HG03469 (cell line): ENCODE measurements at regions not wholly inside any gene's neighbourhood (a gene's known extent, or its start where the extent isn't known, plus 50 kb on each side); places are given as distances from the start of the nearest gene placed in this dataset.
A peak's percentile ranks its signal among the peaks of the same experiment; 100 is the strongest.
"Not testable (repeated sequence)": the region's sequence is repeated elsewhere in the genome, so short reads cannot be mapped to it uniquely, and the experiment has no call there.

Source experiments
- ATAC-seq: cut with Tn5 transposase; IDR thresholded peaks from one replicate; pipeline ENCODE4 v1.9.1; 2021; ENCODE audit warnings: mild to moderate bottlenecking, moderate library complexity, moderate number of reproducible peaks; ENCODE audit not compliant: unreplicated experiment

DNA sequence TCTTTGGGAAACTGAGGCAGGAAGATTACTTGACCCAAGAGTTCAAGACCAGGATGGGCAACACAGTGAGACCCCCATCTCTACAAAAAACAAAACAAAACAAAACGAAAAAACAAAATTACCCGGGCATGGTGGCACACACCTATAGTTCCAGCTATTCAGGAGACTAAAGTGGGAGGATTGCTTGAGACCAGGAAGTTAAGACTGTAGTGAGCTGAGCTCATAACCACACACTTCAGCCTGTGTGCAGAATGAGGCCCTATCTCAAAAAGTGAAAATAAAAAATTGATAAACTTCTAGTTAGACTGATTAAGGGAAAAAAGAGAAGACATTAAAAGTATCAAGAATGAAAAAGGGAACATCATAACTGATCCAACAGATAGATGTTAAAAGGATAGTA lies 154.0 kb downstream of the RHOU start:
- ATAC-seq: no peak

DNA sequence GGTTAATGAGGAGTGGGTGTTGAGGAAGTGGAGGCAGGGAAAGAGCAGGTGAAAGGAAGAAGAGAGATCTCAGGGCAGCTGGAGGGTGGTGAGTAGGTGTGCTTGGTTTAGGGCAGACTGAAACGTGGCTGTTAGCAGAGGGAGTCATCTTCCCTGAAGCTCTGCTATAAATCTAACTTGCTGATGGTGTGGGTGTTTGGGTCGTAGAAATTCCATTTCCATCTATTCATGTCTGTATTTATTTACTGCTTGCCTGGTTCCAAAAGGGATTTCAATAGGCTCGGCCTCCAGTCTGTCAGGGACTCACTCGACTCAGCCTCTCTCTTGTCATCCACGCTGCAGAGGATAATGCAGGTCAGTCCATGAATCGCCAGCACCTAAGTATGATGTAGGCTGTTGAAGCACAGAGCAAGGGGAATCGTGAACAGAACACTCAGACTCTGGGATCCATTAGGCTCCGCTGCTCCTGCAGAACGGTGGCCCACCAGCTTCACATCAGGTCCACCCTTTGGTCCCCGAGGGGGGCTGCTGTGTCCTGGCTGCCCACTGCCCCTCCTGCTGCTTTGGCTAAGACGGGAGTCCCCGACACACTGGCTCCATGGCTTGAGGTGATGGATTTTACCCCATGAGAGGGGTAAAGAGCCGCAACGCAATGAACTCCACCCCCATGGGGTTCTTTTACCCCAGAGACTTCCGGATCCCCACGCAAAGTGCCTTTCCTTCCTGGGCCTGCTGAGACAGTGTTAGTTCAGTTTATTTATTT lies 156.2 kb downstream of the RHOU start:
- no peak for ATAC-seq

DNA sequence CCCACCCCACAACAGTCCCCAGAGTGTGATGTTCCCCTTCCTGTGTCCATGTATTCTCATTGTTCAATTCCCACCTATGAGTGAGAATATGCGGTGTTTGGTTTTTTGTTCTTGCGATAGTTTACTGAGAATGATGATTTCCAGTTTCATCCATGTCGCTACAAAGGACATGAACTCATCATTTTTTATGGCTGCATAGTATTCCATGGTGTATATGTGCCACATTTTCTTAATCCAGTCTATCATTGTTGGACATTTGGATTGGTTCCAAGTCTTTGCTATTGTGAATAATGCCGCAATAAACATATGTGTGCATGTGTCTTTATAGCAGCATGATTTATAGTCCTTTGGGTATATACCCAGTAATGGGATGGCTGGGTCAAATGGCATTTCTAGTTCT lies 156.9 kb downstream of the RHOU start:
- ATAC-seq: not testable (repeated sequence)

DNA sequence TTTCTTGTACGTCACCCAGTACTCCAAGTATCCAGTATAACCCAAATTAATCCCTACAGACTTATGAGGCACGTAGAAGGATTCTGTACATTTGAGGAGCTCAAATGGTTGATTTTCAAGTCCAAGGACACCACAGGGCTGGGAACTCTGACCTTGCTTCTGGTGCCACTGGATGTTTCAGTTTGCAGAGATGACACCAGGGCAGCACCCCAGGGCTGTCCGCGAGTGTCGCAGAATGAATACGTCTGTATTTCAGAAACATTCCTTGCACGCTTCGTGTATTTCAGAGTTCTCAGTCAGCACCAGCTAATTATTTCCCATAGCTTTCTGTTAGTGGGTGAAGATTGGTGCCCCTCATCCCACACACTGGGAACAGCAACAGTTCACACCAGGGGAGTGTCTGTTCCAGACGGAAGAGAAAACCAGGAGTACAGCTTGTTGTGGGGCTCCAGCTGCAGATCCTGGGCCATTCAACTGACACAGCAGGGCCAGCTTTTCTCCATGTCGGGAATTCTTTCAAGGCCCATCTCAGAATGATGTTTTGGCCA lies 159.2 kb downstream of the RHOU start:
- ATAC-seq: no peak

DNA sequence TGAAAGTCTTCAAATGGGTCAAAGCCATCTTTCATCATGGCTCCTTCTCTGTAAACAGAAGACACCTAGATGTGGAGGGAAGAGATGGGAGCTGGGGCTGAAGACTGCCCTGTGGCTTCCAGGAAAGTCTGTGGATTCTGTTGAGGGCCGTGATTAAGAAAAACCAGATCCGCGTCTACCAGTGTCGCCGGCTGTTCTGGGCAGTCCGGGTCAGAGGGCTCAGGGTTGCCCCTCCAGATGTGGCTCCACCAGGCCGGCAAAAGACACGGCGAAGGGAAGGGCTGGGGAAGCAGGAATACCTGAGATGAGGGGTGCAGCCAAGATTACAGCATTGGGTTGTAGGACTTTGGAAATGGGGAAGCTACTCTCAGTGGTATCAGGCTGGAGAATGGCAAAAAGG lies 162.6 kb downstream of the RHOU start:
- ATAC-seq: no peak

DNA sequence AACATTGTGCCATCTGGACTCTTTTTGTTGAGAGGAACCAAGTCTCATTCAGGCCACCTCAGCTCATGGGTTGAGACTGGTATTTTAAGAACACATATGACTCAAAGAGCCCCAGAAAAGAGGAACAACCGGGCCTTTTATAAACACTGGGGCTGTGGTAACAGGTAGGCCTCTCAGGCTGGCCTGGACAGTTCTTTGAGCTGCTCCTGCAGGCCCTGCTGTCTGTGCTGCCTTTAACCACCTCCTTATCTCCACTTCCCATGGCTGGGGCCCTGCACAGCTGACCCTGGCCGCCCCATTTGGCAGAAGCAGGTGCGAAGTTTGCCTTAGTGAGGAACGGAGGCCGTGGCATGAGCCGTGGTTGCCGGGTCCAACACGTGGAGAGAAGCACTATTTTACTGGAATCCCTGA lies 163.3 kb downstream of the RHOU start:
- ATAC-seq: peak; percentile 89

DNA sequence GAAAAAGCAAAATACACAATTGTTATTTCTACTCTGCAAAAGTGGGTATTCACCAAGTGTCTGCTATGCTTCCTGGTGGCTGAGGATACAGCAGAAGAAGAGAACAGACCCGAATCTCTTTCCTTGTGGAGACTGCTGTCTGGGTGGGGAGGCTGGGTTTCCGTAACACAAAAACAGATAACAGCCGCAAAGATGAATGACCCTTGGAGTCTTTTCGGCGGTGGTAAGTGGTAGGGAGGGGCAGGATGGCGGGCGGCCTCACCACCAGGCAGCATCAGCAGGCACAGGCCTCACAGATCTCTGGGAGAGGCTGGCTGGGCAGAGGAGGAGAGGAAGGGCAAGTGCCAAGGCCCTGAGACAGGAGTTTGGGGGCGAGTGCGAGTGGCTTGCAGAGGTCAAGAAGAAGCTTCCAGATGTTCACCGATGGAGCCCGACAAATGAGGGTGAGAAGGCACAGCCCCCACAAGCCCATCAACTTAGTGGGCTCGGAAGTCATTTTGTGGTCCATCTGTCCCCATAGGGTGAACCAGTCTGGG lies 164.2 kb downstream of the RHOU start:
- ATAC-seq: no peak

DNA sequence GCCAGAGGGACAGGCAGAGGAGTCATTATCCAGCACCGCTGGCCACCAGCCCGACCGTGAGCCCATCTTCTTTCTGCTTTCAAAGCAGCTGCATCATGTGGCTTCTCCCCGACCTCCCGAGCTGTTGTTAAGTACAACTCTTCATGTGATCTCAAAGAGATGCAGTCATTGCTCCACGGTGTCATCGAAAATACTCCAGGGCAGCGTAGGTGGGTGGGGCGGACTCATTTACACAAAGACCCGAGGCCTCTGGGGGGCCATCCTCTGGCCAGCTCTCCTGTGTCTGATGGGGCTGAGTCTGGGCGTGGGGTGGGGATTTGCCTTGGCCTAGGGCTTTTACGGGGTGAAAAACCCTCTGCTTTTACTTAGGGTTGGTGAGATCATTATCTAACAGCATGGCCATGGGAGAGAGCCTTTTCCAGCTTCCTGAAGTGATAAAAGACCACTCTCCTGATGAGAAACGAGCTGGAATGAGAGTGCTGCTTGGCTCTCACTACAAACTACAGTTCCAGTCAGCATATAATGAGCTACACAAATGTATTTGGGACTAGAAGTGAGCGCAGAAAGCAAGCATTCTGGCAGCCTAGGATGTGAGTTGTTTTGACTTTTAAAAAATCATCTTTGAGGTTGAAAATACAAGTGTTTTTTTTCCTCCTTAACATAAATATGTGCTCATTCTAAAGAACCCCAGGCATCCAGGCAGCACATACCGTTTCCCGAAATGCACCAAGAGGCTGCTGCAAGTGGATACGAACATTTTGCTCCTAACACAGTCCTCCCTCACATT lies 165.0 kb downstream of the RHOU start:
- no peak for ATAC-seq

DNA sequence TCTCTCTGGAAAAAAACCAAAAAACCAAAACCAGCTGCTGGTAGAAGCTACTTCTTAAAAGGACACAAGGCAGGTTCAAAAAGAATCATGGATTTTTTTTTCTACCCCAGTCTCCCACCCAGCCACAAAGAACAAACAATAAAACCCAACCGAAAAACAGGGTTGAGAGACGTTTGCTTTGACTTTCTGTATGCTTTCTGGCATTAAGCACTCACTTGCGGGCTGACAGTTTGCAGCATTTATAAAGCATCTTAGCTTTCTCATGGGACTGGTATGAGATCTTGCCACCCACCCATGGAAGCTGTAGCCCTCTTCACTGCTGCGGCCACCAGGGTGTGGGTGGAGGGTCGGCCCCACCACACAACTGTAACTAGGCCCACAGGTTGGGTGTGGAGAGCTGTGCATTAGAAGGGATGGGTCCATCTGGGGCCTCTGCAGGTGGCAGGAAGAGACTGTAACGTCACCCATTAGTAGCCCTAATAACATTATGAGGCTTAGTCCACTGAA lies 165.7 kb downstream of the RHOU start:
- ATAC-seq: no peak

DNA sequence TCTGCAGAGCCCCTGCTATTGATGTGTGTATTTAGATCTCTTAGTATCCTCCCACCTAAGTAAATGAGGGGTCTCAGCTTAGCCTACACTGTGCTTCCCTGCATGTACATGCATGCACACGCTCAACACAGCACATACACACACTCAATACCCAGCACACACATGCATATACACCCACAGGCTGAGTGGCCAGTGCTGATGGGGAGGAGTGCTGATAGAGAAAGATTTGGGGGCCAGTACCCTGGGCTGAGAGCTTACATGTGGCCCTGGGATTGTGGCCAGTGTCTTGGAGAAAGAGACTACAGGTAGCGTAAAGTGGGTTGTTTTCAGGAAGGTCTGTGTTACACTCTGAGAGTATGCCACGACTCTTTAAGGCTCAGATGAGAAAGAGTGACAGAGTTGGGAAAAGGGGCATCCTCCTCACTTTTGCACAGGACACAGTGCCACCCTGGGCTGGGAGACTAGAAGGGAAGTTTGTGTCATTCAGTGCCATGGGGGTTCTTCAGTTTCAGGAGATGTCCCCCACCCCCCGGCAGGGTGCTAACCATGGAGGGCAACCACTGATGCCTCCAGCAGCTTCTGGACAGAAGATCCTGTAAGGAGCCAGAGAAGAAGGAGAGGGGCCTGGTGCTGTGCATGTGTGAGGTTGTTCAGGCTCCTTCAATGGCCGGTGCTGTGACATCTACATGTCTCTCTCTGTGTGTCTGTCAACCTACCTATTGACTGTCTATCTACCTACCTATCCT lies 166.8 kb downstream of the RHOU start:
- ATAC-seq: no peak

DNA sequence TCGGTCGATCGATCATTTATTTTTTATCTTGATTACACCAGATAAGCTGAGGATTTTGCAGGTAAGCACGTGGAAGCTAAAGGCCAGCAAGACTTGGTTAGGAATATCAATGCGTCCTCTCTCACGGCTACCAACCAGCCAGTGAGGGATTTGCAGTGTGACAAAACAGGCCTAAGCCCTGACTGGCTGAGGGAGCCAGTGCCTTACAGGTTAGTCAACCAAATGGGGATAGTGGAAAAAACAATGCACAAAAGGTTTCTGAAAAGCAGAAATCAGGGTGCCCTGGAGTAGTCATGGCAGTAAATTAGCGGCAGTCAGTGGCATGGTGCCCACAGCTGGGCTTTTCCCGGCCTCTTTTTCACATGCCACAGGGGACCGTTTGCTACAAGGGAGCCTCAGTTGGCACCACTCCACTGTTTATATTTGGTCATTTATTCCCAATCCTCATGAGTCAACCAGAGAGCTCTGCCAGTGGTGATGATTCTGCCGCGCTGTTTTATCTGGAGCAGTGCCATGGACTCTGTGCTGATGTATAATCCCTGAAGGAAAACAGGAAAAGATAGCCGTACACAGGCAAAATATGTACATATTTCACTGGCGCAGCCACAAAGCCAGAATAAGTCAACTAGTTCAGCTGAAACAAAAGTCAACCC lies 167.6 kb downstream of the RHOU start:
- no peak for ATAC-seq

DNA sequence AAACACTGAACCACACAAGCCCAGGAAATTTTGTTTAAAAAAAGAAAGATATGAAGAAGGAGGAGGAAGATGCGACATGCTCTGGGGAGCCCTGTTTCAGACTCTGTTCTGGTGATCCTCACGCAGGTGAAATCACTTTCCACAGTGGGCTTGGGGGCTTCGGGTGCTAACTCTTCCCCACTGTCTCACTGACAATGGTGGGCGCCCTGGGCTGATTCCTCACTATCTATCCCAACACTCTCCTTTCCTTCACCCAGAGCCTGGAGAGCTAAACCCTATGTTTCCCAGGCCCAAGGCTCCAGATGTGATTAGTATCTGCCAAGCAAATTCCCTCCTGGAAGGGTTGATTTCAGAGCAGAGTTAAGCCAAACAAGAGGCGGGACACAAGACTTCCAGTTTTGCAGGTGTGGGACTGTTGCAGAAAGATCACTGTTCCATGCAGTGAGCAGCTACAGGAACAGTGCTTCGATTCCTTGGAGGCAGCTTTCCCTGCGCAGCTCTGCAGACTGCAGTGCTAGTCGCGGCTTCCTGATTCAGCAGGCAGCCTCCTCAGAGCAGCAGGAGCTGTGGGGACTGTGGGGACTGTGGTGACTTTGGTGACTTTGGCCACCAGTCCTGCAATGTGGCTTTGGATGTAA lies 168.3 kb downstream of the RHOU start:
- ATAC-seq: no peak

DNA sequence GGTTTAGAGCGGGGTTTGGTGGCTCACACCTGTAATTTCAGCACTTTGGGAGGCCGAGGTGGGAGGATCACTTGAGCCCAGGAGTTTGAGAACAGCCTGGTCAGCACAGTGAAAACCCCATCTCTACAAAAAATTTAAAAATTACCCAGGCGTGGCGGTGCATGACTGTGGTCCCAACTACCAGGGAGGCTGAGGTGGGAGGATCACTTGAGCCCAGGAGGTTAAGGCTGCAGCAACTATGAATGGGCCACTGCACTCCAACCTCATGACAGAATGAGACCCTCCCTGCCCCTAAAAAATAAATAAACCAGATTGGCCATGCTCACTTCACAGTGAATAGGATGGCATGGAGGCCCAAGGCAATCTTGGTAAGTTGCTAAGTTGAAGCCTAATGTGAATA lies 168.9 kb downstream of the RHOU start:
- ATAC-seq: no peak

DNA sequence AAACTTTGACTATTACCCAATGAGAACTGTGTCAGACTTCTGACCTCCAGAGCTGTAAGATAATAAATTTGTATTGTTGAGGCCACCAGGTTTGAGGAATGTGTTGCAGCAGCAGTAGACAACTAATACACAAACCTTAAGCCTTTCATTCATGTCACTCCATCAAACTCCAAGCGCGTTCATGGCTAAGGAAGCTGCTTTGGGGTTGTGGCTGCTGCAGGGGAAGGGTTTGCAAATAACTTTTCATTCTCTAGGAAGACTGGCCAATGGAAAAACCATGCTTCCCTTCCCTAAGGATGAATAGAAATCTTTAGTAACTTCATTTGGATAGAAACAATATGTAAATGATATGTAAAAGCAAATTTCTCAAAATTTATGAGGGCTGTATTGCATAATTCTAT lies 170.4 kb downstream of the RHOU start:
- no peak for ATAC-seq

DNA sequence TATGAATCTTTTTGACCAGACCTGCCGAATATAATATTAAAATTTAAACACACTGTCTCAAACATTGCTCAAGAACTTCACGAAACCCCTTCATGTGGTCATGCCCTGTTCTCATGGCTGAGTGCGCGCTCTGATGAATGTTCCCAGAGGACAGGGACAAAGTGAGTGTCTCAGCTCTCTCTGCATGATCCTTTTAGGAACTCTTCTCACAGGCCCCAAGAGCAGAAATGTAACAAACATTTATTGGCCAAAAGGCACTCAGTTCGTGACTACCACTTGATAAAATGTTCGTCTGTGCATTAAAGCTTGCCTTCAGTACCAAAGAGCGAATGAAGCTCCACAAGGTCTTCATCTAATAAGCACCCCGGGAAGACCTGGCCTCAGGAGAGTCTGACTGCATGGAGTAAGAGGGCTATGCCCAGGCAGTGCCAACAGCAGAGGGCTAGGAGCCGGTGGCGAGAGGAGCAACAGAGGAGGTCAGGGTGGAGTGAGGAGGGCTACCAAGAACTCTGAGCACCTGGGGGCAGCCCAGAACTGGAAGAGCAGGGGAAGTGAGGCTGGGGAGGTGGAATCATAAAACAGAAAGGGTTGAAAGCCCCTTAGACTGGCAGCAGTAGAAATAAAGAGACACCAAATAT lies 171.1 kb downstream of the RHOU start:
- ATAC-seq: no peak

DNA sequence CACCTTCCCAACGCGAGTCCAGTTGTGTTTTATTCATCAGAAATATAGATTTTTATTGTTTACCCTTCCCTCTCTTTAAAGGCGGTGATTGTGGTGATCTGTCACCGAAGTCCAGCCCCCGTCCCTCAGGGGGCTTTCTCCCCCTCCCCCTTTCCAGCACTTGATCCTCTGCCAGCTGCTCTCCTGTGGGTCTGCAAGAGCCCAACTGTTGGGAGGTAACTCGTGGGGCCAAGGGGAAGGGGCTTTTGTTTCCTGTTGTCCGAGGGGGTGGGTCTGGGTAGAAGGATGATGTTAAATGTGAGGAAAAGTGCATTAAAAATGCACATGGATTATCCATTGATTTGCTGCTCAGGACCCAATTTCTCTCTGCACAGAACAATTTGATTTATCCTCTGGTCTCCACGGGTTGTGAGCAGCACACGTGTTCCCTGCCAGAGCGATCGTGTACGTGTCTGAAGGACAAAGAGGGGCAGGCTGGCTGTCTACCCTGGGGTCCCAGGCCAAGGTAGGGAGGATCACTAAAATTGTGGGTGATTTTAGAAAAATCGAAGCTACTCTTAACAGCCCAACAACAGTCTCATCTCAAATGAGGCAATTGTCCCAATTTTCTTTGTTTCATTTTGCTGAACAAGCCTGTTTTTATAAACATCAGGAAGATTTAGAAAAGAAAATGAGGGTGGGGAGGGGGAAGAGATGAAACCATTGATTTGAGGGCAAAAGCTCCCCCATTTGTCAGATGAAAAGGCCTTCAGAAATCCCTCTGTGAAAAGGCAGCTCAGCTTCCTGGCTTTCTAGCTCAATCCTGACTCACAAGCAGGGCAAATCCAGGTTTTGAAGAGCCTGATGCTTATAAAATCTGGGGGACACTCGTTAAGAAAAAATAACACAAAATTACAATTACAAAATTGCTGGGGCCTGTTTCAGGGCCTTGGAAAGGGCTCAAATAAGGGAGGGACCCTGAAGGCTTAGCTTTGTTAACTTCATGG lies 176.2 kb downstream of the RHOU start:
- ATAC-seq: no peak

DNA sequence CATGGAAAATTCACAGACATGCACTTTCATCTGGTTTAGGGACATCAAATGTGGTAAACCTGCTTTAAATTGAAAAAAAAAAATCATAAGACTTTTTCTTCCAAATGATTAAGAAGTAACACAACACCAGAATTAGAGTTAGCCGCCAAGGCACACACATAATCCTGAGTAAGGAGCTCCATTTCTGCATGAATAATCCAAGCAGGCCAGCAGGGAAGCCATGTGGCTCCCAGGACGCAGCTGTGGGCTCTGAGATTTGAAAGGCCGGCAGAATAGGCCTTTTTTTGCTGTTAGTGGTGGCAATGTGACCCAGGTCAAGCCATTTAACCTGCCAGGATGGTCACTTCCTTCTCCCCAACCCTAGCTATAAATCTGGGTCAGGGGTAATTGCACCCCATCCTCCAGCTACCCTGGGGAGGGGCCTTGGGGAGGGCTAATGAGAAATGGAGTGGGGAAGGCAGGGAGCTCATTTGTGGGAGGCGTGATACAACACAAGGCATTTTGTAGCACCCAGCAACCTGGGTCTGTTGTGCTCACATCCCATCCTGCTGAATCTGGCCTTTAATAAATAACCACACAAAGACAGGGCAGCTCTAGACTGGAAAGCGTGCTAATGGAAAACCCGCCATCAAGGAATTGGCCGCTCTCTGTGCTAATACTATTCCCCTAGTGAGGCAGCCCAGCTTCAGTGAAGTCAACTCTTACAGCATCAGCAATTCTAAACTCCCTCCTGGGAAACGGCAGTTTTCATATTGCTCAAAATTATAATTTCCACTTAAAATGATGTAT lies 178.5 kb downstream of the RHOU start:
- no peak for ATAC-seq
